HG02938 (cell line): ENCODE measurements at regions not wholly inside any gene's neighbourhood (a gene's known extent, or its start where the extent isn't known, plus 50 kb on each side); places are given as distances from the start of the nearest gene placed in this dataset.
"Not testable (repeated sequence)": the region's sequence is repeated elsewhere in the genome, so short reads cannot be mapped to it uniquely, and the experiment has no call there.

Experiments
- ATAC-seq: cut with Tn5 transposase; IDR thresholded peaks from one replicate; pipeline ENCODE4 v1.9.1; 2021; ENCODE audit warnings: mild to moderate bottlenecking, moderate library complexity; ENCODE audit not compliant: unreplicated experiment

DNA sequence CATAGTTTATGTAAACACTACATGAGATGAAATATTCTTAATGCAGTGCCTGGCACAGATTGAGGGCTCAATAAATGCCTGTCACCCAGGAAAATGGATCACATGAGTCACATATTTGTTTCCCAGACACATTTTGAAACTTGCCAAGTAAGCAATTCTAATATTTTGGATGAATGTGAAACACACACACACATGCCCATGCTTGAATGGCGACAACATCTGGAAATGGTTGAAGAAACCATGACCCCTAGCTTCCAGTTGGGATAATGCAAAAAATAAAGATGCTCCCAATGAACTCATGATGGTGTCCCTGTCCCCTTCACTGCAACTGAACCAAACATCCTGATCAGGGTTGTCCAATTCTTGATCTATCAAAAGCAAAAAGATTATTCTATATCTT, 797.3 kb downstream of the XPNPEP1 start:
- ATAC-seq: no peak

DNA sequence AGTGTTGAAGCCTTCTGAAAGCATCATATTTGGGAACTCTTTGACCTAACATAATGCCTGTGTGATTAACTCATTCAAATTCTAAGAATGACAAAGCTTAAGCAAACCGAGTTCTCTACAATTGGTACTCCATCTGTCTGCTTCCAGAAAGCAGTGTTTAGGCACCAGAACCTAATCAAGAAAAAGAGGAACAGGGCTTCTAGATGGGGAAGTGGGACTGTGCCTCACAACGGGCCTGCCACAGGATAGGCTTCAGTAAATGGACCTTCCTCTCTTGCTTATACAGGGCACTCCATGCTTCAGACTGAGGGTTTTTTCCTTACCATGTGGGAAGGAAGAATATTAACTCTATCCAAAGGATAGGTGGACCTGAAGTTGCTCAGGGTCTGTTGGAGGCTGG, 808.1 kb downstream of the XPNPEP1 start:
- ATAC-seq: no peak

DNA sequence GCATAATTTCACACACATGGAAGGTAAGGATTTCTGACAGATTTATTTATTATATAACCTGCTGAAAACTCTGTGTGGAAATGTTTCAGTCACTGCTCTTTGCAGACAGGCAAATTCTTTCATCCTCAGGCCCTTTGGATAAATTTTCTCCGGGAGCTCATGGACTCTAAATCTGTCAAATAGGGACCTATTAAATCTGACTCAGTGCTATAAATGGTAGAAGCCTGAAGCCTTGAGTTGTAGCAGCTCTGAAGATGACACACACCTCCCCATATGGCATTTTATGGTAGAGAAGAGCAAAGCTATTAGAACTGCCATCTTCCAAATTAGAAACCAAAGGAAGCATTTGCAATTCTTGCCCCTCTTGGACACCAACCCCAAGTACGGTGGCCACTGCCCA, 808.7 kb downstream of the XPNPEP1 start:
- no peak for ATAC-seq

DNA sequence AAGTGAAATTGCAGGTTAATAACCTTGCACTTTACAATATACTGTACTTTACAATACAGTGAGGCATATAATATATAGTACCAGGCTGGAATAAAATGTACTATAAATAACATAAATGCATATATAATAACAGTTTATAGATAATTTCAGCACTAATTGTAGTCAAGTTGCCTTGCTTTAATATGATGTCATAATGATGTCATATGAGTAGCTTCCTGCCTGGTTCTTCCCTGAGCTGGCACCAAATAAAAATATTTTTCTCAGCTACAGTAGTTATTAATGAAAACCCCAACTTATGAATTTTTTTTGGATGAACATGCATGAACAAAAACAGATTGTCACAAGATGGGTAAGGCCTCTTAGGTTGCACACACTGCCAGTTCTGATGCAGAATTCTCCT, 816.7 kb downstream of the XPNPEP1 start:
- no peak for ATAC-seq

- no peak for ATAC-seq
Measured at GRCh38 chr10:109105725-109106124, 817.6 kb downstream of the XPNPEP1 start.

DNA sequence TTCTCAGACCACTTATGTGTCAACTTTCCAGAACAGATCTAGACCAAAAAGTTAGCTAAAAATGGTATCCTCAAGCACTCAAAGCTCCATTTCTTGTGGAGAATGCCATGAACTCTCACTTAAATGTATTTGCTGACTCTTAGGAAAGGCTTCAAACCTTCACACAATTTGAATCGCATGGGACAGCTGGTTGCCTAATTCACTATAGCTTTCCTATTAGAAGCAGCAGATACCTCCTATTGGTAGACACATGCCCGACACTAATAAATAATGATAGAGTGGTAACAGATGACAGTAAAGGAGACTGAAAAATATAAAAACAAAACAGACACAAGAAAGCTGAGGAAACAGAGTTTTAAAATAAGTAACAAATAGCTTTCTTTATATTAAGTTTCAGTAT, 818.5 kb downstream of the XPNPEP1 start:
- no peak for ATAC-seq

DNA sequence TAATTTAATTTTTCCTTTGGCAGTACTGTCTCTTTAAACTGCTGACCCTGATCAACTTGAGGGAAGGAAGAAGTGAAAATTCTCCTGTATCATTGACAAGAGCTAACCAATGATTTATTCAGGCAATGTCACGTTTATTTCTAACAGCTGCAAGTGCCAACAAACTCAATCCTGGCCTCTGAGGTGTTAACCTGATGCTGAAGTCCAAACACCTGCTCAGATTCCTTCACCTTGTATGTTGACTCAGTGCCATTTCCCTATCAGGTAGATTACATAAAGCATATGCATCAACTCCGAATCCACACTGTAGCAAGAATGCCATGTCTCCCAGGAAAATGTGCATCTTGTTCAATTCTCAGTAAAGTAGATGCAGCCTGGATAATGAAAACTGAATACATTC, 820.0 kb downstream of the XPNPEP1 start:
- ATAC-seq: no peak

- ATAC-seq: no peak
Measured at GRCh38 chr10:109089779-109090178, 833.5 kb downstream of the XPNPEP1 start.

- no peak for ATAC-seq
Measured at GRCh38 chr10:109071539-109071938, 851.8 kb downstream of the XPNPEP1 start.

- no peak for ATAC-seq
Measured at GRCh38 chr10:109070492-109070891, 852.8 kb downstream of the XPNPEP1 start.

- ATAC-seq: no peak
Measured at GRCh38 chr10:109067031-109067430, 856.3 kb downstream of the XPNPEP1 start.

DNA sequence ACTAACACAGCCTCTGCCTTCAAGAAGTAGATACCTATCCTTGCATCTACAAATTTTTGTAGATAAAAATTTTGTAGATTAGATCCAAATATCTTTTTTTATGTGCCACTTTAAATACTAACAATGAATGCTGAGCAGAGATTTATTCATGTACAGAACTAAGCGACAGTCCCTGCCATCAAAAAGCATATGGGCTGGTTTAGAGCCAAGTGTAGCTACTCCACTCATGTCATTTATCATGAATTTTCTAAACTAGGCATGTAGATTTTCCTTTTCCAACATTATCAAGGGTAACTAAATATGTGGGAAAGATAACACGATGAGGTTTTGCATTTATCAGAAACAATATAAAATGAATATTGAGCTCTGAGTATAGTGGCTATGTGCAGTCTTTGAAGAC, 857.5 kb downstream of the XPNPEP1 start:
- no peak for ATAC-seq

DNA sequence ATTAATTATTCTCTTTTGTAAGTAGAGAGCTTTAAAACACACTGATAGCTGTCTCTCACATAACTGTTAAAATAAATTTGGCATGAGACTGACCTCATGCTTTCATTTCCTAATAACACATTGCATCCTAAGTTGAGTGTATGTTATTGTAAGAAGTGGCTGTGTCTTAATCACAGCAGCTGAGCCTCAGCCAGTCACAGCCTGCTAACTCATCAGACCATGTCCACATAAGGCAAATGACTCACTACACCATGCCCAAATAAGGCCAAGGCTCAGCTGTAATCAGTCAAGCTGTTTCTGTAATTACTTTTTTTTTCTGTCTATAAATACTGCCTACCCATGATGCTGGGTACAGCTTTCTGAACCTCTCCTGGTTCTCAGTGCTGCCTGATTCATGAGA, 860.9 kb downstream of the XPNPEP1 start:
- peak; percentile 79 for ATAC-seq

DNA sequence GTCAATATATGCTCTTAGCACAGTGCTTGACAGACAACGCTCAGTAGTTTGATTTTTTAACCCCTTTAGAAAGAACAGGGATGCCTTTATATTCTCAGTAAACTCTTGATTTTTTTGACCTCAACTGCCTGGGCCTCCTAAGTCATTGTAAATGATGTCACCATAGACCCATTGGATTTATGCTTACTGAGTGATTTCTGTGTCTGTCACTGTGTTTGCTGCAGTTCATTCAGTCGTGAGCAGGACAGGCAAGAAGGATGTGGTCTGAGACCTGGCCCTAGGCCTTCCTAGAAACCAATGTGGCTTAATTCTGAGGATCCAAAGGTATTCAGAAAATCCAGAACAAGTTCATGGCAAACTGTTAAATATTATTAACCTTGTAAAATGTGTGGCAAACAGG, 868.1 kb downstream of the XPNPEP1 start:
- no peak for ATAC-seq

GRCh38 chr10:109047856-109048255, 875.5 kb downstream of the XPNPEP1 start:
- ATAC-seq: no peak

DNA sequence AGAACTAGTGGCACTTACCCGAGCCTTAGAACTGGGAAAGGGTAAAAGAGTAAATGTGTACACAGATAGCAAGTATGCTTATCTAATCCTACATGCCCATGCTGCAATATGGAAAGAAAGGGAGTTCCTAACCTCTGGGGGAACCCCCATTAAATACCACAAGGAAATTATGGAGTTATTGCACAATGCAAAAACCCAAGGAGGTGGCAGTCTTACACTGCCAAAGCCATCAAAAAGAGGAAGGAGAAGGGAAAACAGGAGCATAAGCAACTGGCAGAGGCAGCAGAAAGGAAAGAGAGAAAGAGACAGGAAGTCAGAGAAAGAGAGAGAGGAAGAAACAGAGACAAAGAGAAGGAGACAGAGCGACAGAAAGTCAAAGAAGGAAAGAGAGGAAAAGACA, 876.9 kb downstream of the XPNPEP1 start:
- not testable (repeated sequence) for ATAC-seq

DNA sequence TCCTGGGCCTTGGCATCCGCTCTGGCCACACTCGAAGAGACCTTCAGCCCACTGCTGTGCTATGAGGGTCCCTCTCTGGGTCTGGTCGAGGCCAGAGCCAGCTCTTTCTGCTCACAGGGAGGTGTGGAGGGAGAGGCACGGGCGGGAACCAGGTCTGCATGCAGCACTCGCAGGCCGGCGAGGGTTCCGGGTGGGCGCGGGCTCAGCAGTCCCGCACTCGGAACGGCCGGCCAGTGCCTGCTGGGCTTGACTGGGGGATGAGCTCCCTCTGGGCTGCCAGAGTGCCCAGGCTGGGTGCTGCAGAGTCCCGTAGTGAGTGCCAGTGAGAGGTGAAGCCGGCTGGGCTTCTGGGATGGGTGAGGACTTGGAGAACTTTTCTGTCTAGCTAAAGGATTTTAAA, 882.7 kb downstream of the XPNPEP1 start:
- ATAC-seq: no peak

DNA sequence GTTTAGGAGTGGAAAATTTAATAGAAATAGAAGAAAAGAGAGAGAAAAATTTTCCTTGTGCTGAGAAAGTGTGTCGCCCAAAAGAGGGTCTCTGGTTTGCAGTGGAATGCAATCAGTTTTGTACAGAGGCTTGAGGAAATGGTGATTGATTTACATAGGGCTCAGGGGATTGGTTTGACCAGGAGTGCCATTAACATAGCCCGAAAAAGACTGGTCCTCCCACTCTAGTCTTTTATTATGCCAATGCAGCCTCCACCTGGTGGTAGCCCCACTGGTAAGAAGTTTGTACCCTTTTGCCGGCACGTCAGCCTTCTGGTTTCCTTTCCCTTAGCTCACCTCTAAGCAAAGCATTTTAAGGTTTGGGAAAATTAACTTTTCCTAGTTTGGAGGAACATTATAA, 885.3 kb downstream of the XPNPEP1 start:
- no peak for ATAC-seq

GRCh38 chr10:109030581-109031210, 892.6 kb downstream of the XPNPEP1 start:
- ATAC-seq: no peak

GRCh38 chr10:109029870-109030269, 893.4 kb downstream of the XPNPEP1 start:
- ATAC-seq: no peak

DNA sequence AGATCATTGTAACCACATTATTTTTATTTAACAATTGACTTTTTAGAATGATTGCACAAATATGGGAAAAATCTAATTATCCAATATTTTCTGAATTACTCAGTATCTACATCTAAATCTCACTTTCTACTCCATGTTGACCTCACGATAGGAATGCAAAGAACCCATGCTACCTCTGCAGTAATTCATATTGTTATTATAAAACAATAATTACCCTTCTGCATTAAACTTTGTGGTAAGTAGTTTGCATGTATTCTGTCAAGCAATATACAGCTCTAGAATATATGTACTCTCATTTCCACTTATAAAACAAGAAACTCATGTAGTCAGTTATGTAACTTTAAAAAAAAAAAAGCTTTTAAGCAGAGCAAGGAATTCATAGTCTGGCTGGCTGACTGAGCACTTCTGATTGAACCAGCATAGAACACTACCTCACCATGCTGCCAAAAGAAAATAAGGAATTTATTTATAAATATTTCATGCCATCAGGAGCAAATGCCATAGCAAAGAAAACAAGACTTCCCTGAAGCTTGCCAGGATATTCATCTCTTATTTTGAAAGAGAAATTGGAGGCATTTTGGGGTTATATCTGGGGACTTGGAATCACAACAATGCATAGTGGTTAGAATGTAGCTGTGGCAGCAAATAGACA, 895.7 kb downstream of the XPNPEP1 start:
- no peak for ATAC-seq

GRCh38 chr10:109025172-109025571, 898.1 kb downstream of the XPNPEP1 start:
- ATAC-seq: no peak
